ENCODE measurements at regions not wholly inside any gene's neighbourhood (a gene's known extent, or its start where the extent isn't known, plus 50 kb on each side); places are given as distances from the start of the nearest gene placed in this dataset.
"Not testable (repeated sequence)": the region's sequence is repeated elsewhere in the genome, so short reads cannot be mapped to it uniquely, and the experiment has no call there.

DNA sequence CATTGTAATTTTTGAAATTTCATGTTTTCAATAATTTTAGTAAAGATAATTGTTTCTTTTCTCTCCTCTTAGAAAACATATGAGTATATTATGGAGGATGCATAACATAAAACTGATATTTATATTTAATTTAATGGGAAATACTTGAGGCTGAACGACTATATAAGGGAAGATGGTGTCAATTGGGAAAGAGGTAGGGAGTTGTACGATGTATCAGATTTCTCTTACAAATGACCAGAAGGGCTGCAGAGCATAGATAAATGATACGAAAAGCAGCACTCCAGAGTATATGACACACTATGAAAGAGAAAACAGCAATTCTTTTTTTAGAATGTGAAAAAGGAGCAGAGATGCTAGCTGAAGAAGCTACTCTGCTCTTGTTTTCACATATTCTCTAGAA, 1308.0 kb upstream of the MIR17HG start:
- no peak for DNase-seq
- Histone ChIP-seq H3K36me3 (ENCODE audit: low read depth) (no peaks in the 10 kb centered on the region), H3K9me3 (no peaks in the 10 kb centered on the region), H3K4me1 (ENCODE audit: low read depth) (no peaks in the 10 kb centered on the region), H3K4me3 (no peak overlapping the region)
- TF ChIP-seq, protein P1, sequence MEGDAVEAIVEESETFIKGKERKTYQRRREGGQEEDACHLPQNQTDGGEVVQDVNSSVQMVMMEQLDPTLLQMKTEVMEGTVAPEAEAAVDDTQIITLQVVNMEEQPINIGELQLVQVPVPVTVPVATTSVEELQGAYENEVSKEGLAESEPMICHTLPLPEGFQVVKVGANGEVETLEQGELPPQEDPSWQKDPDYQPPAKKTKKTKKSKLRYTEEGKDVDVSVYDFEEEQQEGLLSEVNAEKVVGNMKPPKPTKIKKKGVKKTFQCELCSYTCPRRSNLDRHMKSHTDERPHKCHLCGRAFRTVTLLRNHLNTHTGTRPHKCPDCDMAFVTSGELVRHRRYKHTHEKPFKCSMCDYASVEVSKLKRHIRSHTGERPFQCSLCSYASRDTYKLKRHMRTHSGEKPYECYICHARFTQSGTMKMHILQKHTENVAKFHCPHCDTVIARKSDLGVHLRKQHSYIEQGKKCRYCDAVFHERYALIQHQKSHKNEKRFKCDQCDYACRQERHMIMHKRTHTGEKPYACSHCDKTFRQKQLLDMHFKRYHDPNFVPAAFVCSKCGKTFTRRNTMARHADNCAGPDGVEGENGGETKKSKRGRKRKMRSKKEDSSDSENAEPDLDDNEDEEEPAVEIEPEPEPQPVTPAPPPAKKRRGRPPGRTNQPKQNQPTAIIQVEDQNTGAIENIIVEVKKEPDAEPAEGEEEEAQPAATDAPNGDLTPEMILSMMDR (IDR thresholded peaks at IDR 0.05): no peak
- intact Hi-C loops (cut with DNase I, micrococcal nuclease): no loop called here
- no peak for ATAC-seq

DNA sequence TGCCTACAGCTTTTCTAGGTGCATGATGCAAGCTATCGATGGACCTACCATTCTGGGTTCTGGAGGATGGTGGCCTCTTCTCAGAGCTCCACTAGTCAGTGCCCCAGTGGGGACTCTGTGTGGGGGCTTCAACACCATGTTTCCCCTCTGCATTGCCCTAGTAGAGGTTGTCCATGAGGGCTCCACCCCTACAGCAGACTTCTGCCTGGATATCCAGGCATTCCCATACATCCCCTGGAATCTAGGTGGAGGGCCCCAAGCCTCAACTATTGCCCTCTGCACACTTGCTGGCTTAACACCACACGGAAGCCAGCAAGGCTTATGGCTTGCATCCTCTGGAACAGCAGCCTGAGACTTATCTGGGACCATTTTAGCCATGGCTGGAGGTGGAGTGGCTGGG, 1299.9 kb upstream of the MIR17HG start:
- ATAC-seq: no peak
- Histone ChIP-seq H3K9me3 (peaks cover 15% of the 10 kb centered on the region), H3K4me3 (no peak overlapping the region), H3K4me1 (ENCODE audit: low read depth) (no peaks in the 10 kb centered on the region), H3K36me3 (ENCODE audit: low read depth) (no peaks in the 10 kb centered on the region)
- TF ChIP-seq, protein P1 (IDR thresholded peaks at IDR 0.05): no peak
- no peak for DNase-seq
- intact Hi-C loops (cut with DNase I, micrococcal nuclease): no loop called here

DNA sequence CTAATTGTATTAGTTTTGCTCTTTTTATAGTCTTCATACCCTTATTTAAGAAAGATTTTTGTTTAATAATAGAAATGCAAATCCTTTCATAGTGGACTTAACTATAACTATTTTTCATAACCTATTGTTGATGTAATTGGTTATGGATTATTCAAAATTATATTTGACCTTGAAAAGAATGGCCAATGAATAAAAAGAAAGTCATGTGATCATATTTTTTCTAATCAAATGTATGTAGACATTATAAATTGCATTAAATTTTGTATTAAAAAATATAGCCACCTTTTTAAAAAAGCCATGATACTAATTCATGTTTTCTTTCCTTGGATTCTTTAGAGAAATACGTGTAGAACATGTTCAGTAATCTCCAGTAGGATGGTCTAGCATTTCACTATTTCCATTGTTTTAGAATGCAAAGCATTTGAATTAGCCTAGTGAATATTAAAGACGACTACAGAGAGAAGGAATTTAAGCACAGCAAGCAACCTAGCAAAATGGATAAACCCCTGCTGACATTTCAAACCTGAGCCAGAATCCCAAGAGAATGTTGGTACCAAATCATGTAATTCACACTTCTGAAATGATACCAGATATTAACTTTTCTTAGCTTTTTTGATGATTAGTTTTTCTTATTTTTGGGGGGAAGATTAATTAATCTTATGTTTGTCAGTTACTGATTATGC, 1297.4 kb upstream of the MIR17HG start:
- H3K9me3 ChIP-seq: peaks cover 15% of the 10 kb centered on the region
- no peak overlapping the region for H3K4me3 ChIP-seq
- H3K36me3 ChIP-seq (ENCODE audit: low read depth): no peaks in the 10 kb centered on the region
- no peaks in the 10 kb centered on the region for H3K4me1 ChIP-seq (ENCODE audit: low read depth)
- ATAC-seq: no peak
- no peak for DNase-seq
- TF ChIP-seq, protein P1 (IDR thresholded peaks at IDR 0.05): no peak
- intact Hi-C loops (cut with DNase I, micrococcal nuclease): no loop called here

DNA sequence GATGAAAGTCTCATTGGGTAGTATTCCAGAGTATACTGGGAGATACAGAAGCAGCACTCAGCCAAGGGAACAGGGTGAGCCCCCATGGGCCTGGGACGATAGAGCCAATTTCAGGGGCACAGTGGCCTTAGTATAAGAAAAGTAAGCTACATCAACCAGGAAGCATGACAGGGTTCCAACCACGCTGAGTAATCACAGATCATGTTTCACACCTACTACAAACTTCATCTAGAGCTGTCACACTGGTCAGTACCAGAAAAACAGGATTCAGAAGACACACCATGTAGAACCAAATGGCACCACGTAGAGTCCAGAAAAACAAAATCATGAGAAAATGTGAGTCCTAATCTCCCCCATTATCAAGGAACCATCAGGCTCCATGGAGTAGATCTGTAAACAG, 1292.4 kb upstream of the MIR17HG start:
- no peaks in the 10 kb centered on the region for H3K9me3 ChIP-seq
- no peaks in the 10 kb centered on the region for H3K36me3 ChIP-seq (ENCODE audit: low read depth)
- H3K4me1 ChIP-seq (ENCODE audit: low read depth): no peaks in the 10 kb centered on the region
- DNase-seq: no peak
- ATAC-seq: no peak
- H3K4me3 ChIP-seq: no peak overlapping the region
- TF ChIP-seq, protein P1 (IDR thresholded peaks at IDR 0.05): no peak
- intact Hi-C loops (cut with DNase I, micrococcal nuclease): no loop called here

DNA sequence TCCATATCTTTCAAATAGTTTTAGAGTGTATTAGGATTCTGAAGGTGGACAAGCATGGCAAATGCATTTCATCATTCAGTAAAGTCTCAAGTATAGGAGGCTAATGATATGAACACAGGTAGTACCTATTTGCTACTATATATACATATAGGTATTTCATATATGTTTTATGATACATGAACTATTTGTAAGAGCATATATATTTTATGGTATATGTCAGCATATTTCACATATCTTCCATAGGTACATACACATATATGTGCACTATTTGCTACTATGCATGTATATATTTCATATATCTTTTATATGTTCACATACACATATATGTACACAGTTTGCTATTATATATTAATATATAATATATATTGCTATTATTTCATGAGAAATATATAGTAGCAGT, 1291.7 kb upstream of the MIR17HG start:
- Histone ChIP-seq H3K9me3 (no peaks in the 10 kb centered on the region), H3K4me1 (ENCODE audit: low read depth) (no peaks in the 10 kb centered on the region), H3K4me3 (no peak overlapping the region), H3K36me3 (ENCODE audit: low read depth) (no peaks in the 10 kb centered on the region)
- ATAC-seq: no peak
- TF ChIP-seq, protein P1 (IDR thresholded peaks at IDR 0.05): no peak
- no peak for DNase-seq
- intact Hi-C loops (cut with DNase I, micrococcal nuclease): no loop called here

DNA sequence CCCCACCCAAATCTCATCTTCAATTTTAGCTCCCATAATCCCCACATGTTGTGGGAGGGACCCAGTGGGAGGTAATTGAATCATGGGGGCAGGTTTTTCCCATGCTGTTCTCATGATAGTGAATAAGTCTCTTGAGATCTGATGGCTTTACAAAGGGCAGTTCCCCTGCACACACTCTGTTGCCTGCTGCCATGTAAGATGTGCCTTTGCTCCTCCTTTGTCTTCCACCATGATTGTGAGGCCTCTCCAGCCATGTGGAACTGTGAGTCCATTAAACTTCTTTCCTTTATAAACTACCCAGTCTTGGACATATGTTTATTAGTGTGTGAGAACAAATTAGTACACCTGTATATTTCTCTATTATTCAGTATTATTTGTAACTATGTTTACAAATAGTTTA, 1283.3 kb upstream of the MIR17HG start:
- not testable (repeated sequence) for H3K4me1 ChIP-seq (ENCODE audit: low read depth); ATAC-seq; H3K4me3 ChIP-seq

More for the DNA sequence above, 1283.3 kb upstream of the MIR17HG start:
- H3K36me3 ChIP-seq (ENCODE audit: low read depth); intact Hi-C loops (cut with DNase I, micrococcal nuclease); H3K9me3 ChIP-seq; DNase-seq: not testable (repeated sequence)
